ENCODE measurements at regions not wholly inside any gene's neighbourhood (a gene's known extent, or its start where the extent isn't known, plus 50 kb on each side); places are given as distances from the start of the nearest gene placed in this dataset.
"Not testable (repeated sequence)": the region's sequence is repeated elsewhere in the genome, so short reads cannot be mapped to it uniquely, and the experiment has no call there.

- DNase-seq = no peak
- Histone ChIP-seq H3K36me3 (no peaks in the 10 kb centered on the region), H3K27me3 (no peaks in the 10 kb centered on the region), H3K27ac (no peak overlapping the region), H3K4me1 (peaks cover 6 to 15% (median 9%) of the 10 kb centered on the region in 4 donors), H3K4me3 (no peak overlapping the region), H3K9me3 (no peaks in the 10 kb centered on the region)
- intact Hi-C loops (cut with DNase I; ENCODE audit: low total_unique reads) = no loop called here
- TF ChIP-seq, protein P1, sequence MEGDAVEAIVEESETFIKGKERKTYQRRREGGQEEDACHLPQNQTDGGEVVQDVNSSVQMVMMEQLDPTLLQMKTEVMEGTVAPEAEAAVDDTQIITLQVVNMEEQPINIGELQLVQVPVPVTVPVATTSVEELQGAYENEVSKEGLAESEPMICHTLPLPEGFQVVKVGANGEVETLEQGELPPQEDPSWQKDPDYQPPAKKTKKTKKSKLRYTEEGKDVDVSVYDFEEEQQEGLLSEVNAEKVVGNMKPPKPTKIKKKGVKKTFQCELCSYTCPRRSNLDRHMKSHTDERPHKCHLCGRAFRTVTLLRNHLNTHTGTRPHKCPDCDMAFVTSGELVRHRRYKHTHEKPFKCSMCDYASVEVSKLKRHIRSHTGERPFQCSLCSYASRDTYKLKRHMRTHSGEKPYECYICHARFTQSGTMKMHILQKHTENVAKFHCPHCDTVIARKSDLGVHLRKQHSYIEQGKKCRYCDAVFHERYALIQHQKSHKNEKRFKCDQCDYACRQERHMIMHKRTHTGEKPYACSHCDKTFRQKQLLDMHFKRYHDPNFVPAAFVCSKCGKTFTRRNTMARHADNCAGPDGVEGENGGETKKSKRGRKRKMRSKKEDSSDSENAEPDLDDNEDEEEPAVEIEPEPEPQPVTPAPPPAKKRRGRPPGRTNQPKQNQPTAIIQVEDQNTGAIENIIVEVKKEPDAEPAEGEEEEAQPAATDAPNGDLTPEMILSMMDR (IDR thresholded peaks at IDR 0.05) = no peak
- WGBS, 5 donors = 78 to 96% (median 89%) methylated on average over 4 of the region's 4 CpGs
Measured at GRCh38 chr4:9608300-9608699, 164.1 kb downstream of the DEFB131A start.

GRCh38 chr4:9610321-9610720 is 166.1 kb downstream of the DEFB131A start:
- H3K36me3 ChIP-seq; H3K4me3 ChIP-seq; DNase-seq; intact Hi-C loops (cut with DNase I; ENCODE audit: low total_unique reads); H3K4me1 ChIP-seq; H3K27ac ChIP-seq; H3K9me3 ChIP-seq; H3K27me3 ChIP-seq: not testable (repeated sequence)
- 69 to 91% (median 88%) methylated on average over 2 of the region's 2 CpGs for WGBS, 5 donors

GRCh38 chr4:9611101-9611500 is 166.9 kb downstream of the DEFB131A start:
- Histone ChIP-seq H3K4me3 (no peak overlapping the region), H3K9me3 (no peaks in the 10 kb centered on the region), H3K36me3 (no peaks in the 10 kb centered on the region), H3K4me1 (no peaks in the 10 kb centered on the region), H3K27ac (no peak overlapping the region), H3K27me3 (no peaks in the 10 kb centered on the region)
- WGBS, 5 donors = 28 to 52% (median 33%) methylated on average over 3 of the region's 3 CpGs
- TF ChIP-seq, protein P1 (IDR thresholded peaks at IDR 0.05) = no peak
- TF ChIP-seq POLR2AphosphoS5 (IDR thresholded peaks at IDR 0.05) (no peak), POLR2A (IDR thresholded peaks at IDR 0.05) (no peak), EP300 (IDR thresholded peaks at IDR 0.05) (no peak)
- no peak for DNase-seq
- intact Hi-C loops (cut with DNase I; ENCODE audit: low total_unique reads) = no loop called here

- WGBS, 5 donors = 70 to 94% (median 88%) methylated on average over 3 of the region's 3 CpGs
- DNase-seq, H3K27ac ChIP-seq: not testable (repeated sequence)
Measured at GRCh38 chr4:9636411-9636810, 145.0 kb upstream of the DRD5 start.

GRCh38 chr4:9659678-9660077 is 121.8 kb upstream of the DRD5 start:
- not testable (repeated sequence) for H3K9me3 ChIP-seq, H3K4me3 ChIP-seq, H3K36me3 ChIP-seq, H3K27me3 ChIP-seq, H3K27ac ChIP-seq, H3K4me1 ChIP-seq
- intact Hi-C loops (cut with DNase I; ENCODE audit: low total_unique reads) = loop anchor here (10.0 kb wide), 1 partner anchor 115 kb away; no protein-coding TSS in a partner anchor
- TF ChIP-seq, protein P1 (IDR thresholded peaks at IDR 0.05) = peak in 5 of 7 experiments; percentile 46 to 76 (median 52)
- DNase-seq = peak; percentile 35 to 44
- 9 to 12% (median 11%) methylated on average over 13 to 14 of the region's 14 CpGs for WGBS, 5 donors

More at GRCh38 chr4:9636411-9636810, 145.0 kb upstream of the DRD5 start:
- intact Hi-C loops (cut with DNase I; ENCODE audit: low total_unique reads); H3K4me3 ChIP-seq; H3K4me1 ChIP-seq; H3K9me3 ChIP-seq; H3K36me3 ChIP-seq; H3K27me3 ChIP-seq: not testable (repeated sequence)

GRCh38 chr4:9660955-9661354 is 120.5 kb upstream of the DRD5 start:
- H3K4me1 ChIP-seq; DNase-seq; H3K27ac ChIP-seq; H3K4me3 ChIP-seq; H3K9me3 ChIP-seq; H3K27me3 ChIP-seq; intact Hi-C loops (cut with DNase I; ENCODE audit: low total_unique reads); H3K36me3 ChIP-seq: not testable (repeated sequence)
- 52 to 68% (median 61%) methylated on average over 4 of the region's 4 CpGs for WGBS, 5 donors

- WGBS, 5 donors = 43 to 60% (median 55%) methylated on average over 6 to 11 of the region's 11 CpGs
- H3K9me3 ChIP-seq; H3K4me1 ChIP-seq; H3K4me3 ChIP-seq; H3K36me3 ChIP-seq; H3K27ac ChIP-seq; H3K27me3 ChIP-seq; intact Hi-C loops (cut with DNase I; ENCODE audit: low total_unique reads): not testable (repeated sequence)
- peak; percentile 34 to 60 for DNase-seq
Measured at GRCh38 chr4:9670725-9671124, 110.7 kb upstream of the DRD5 start.

- H3K9me3 ChIP-seq; H3K4me3 ChIP-seq; intact Hi-C loops (cut with DNase I; ENCODE audit: low total_unique reads); H3K4me1 ChIP-seq; H3K27ac ChIP-seq; H3K27me3 ChIP-seq; H3K36me3 ChIP-seq; DNase-seq: not testable (repeated sequence)
- WGBS, 5 donors = 83 to 96% (median 92%) methylated on average over 10 of the region's 10 CpGs
Measured at GRCh38 chr4:9677357-9677756, 104.1 kb upstream of the DRD5 start.

Measured in stomach (tissue), 8 donors.